ENCODE measurements at regions not wholly inside any gene's neighbourhood (a gene's known extent, or its start where the extent isn't known, plus 50 kb on each side); places are given as distances from the start of the nearest gene placed in this dataset.

- Histone ChIP-seq H3K27ac (no peak overlapping the region), H3K4me3 (no peak overlapping the region), H3K4me1 (no peaks in the 10 kb centered on the region), H3K9me3 (no peaks in the 10 kb centered on the region), H3K27me3 (no peaks in the 10 kb centered on the region), H3K36me3 (no peaks in the 10 kb centered on the region)
- intact Hi-C loops (cut with DNase I; ENCODE audit: low total_unique reads) = no loop called here
- TF ChIP-seq CTCF (IDR thresholded peaks at IDR 0.05) = no peak
- DNase-seq = no peak
These were observed 282.0 kb upstream of the PPFIA2 start for GRCh38 chr12:82040987-82041743.

GRCh38 chr12:82034769-82035168, 275.6 kb upstream of the PPFIA2 start:
- H3K27me3 ChIP-seq = no peaks in the 10 kb centered on the region
- H3K4me1 ChIP-seq = no peaks in the 10 kb centered on the region
- no peak overlapping the region for H3K27ac ChIP-seq
- H3K9me3 ChIP-seq = peaks cover 0 to 14% (median 0%) of the 10 kb centered on the region in 3 donors
- intact Hi-C loops (cut with DNase I; ENCODE audit: low total_unique reads) = no loop called here
- no peaks in the 10 kb centered on the region for H3K36me3 ChIP-seq
- TF ChIP-seq CTCF (IDR thresholded peaks at IDR 0.05) = no peak
- no peak overlapping the region for H3K4me3 ChIP-seq
- no peak for DNase-seq

- no peak overlapping the region for H3K4me3 ChIP-seq
- no peak overlapping the region for H3K27ac ChIP-seq
- H3K9me3 ChIP-seq = peaks cover 0 to 6% (median 0%) of the 10 kb centered on the region in 3 donors
- no peaks in the 10 kb centered on the region for H3K36me3 ChIP-seq
- TF ChIP-seq CTCF (IDR thresholded peaks at IDR 0.05) = no peak
- no peak for DNase-seq
- no peaks in the 10 kb centered on the region for H3K27me3 ChIP-seq
- intact Hi-C loops (cut with DNase I; ENCODE audit: low total_unique reads) = no loop called here
- no peaks in the 10 kb centered on the region for H3K4me1 ChIP-seq
These were observed 270.8 kb upstream of the PPFIA2 start for GRCh38 chr12:82029936-82030335.

GRCh38 chr12:82028772-82029171, 269.6 kb upstream of the PPFIA2 start:
- no peak for TF ChIP-seq CTCF (IDR thresholded peaks at IDR 0.05)
- H3K27me3 ChIP-seq = no peaks in the 10 kb centered on the region
- H3K4me1 ChIP-seq = no peaks in the 10 kb centered on the region
- no peak for DNase-seq
- H3K27ac ChIP-seq = no peak overlapping the region
- H3K36me3 ChIP-seq = no peaks in the 10 kb centered on the region
- no peak overlapping the region for H3K4me3 ChIP-seq
- intact Hi-C loops (cut with DNase I; ENCODE audit: low total_unique reads) = no loop called here
- H3K9me3 ChIP-seq = no peaks in the 10 kb centered on the region

- DNase-seq = no peak
- no peaks in the 10 kb centered on the region for H3K4me1 ChIP-seq
- H3K4me3 ChIP-seq = no peak overlapping the region
- no peak overlapping the region for H3K27ac ChIP-seq
- intact Hi-C loops (cut with DNase I; ENCODE audit: low total_unique reads) = no loop called here
- H3K9me3 ChIP-seq = no peaks in the 10 kb centered on the region
- no peaks in the 10 kb centered on the region for H3K27me3 ChIP-seq
- TF ChIP-seq CTCF (IDR thresholded peaks at IDR 0.05) = no peak
- no peaks in the 10 kb centered on the region for H3K36me3 ChIP-seq
These were observed 268.5 kb upstream of the PPFIA2 start for GRCh38 chr12:82027612-82028011.
